GM21390 (cell line): ENCODE measurements at regions not wholly inside any gene's neighbourhood (a gene's known extent, or its start where the extent isn't known, plus 50 kb on each side); places are given as distances from the start of the nearest gene placed in this dataset.

Experiments used
- ATAC-seq: cut with Tn5 transposase; IDR thresholded peaks from one replicate; pipeline ENCODE4 v1.9.1; 2021; ENCODE audit not compliant: unreplicated experiment

GRCh38 chr2:6496376-6496775, 369.3 kb downstream of the CMPK2 start:
- no peak for ATAC-seq

GRCh38 chr2:6497048-6497447, 368.7 kb downstream of the CMPK2 start:
- no peak for ATAC-seq

- no peak for ATAC-seq
These were observed 366.9 kb downstream of the CMPK2 start for GRCh38 chr2:6498841-6499240.

- ATAC-seq, result no peak
These were observed 366.0 kb downstream of the CMPK2 start for GRCh38 chr2:6499691-6500090.

GRCh38 chr2:6506361-6506794, 359.3 kb downstream of the CMPK2 start:
- ATAC-seq, result no peak

GRCh38 chr2:6506859-6507258, 358.8 kb downstream of the CMPK2 start:
- ATAC-seq, result no peak

GRCh38 chr2:6510532-6510931, 355.2 kb downstream of the CMPK2 start:
- ATAC-seq, result no peak

- ATAC-seq, result no peak
These were observed 353.1 kb downstream of the CMPK2 start for GRCh38 chr2:6512589-6512988.

GRCh38 chr2:6516674-6517073, 349.0 kb downstream of the CMPK2 start:
- no peak for ATAC-seq

GRCh38 chr2:6518361-6518760, 347.3 kb downstream of the CMPK2 start:
- ATAC-seq, result no peak

GRCh38 chr2:6523476-6523875, 342.2 kb downstream of the CMPK2 start:
- no peak for ATAC-seq

GRCh38 chr2:6524691-6525474, 340.8 kb downstream of the CMPK2 start:
- ATAC-seq, result no peak

- ATAC-seq, result no peak
These were observed 340.2 kb downstream of the CMPK2 start for GRCh38 chr2:6525475-6525964.

GRCh38 chr2:6526093-6526824, 339.4 kb downstream of the CMPK2 start:
- no peak for ATAC-seq

GRCh38 chr2:6531304-6531703, 334.4 kb downstream of the CMPK2 start:
- ATAC-seq, result no peak

GRCh38 chr2:6535572-6535971, 330.1 kb downstream of the CMPK2 start:
- no peak for ATAC-seq

- ATAC-seq, result no peak
These were observed 327.1 kb downstream of the CMPK2 start for GRCh38 chr2:6538607-6539006.

- no peak for ATAC-seq
These were observed 320.4 kb downstream of the CMPK2 start for GRCh38 chr2:6545336-6545735.

- ATAC-seq, result no peak
These were observed 319.9 kb downstream of the CMPK2 start for GRCh38 chr2:6545795-6546194.

GRCh38 chr2:6554466-6554865, 311.2 kb downstream of the CMPK2 start:
- no peak for ATAC-seq

GRCh38 chr2:6556755-6557154, 309.0 kb downstream of the CMPK2 start:
- no peak for ATAC-seq

- no peak for ATAC-seq
These were observed 308.0 kb downstream of the CMPK2 start for GRCh38 chr2:6557737-6558136.
